Activated CD8-positive, alpha-beta memory T cell treated with anti-CD3 and anti-CD28 coated beads, Interleukin-2, amount 10 ng/mL, durations not matched to agents 7 days and 5 days (primary cell): ENCODE measurements at regions not wholly inside any gene's neighbourhood (a gene's known extent, or its start where the extent isn't known, plus 50 kb on each side); places are given as distances from the start of the nearest gene placed in this dataset.

Source experiments
- ATAC-seq: fragments of 150-1000 bp; cut with Tn5 transposase; one replicate; pipeline ENCODE4 v1.10.0; 2021; ENCODE audit warnings: moderate library complexity
- CTCF ChIA-PET: fragments of 350-600 bp; sonication (Branson Sonifier 250); formaldehyde crosslinking; loops from one replicate; lab custom pipeline; 2021; ENCODE audit warnings: antibody characterized with exemption; lab: Charles Lee
- DNase-seq: peaks from one replicate; pipeline ENCODE4 v3.0.0-alpha.2; 2020
- H3K27ac Mint-ChIP-seq: one replicate; pipeline ENCODE4 v1.8.0; 2021; ENCODE audit warnings: mild to moderate bottlenecking, mixed read lengths
- H3K27me3 Mint-ChIP-seq: one replicate; pipeline ENCODE4 v1.8.0; 2021; ENCODE audit warnings: mixed read lengths
- H3K36me3 Mint-ChIP-seq: one replicate; pipeline ENCODE4 v1.8.0; 2021; ENCODE audit warnings: mild to moderate bottlenecking, mixed read lengths
- H3K4me1 Mint-ChIP-seq: one replicate; pipeline ENCODE4 v1.8.0; 2021; ENCODE audit warnings: mixed read lengths
- H3K4me3 Mint-ChIP-seq: one replicate; pipeline ENCODE4 v1.8.0; 2021; ENCODE audit warnings: mild to moderate bottlenecking, moderate library complexity, mixed read lengths
- H3K9me3 Mint-ChIP-seq: one replicate; pipeline ENCODE4 v1.8.0; 2022; ENCODE audit warnings: low read depth, mixed read lengths

DNA sequence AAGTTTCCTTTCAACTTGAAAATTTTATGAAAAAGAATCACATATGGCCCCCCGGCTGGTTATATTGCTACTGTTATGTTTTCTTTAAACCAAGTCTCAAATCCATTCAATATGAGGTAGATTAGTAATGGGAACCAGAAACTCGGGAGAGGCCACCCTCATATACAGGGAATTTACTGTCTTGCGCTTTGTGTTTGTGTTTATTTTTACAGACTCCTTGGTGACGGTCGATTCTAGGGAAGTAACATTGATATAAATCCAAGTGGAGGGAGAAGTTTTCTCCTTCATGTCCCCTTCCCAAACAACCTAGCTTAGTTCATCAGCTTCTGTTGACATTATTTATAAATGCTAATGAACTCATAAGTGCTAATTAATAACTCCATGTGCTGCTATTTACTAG, 163.5 kb upstream of the LMO4 start:
- DNase-seq = no peak
- CTCF ChIA-PET = no interaction called here
- Mint-ChIP-seq H3K36me3 (no peaks in the 10 kb centered on the region), H3K9me3 (no peaks in the 10 kb centered on the region), H3K4me3 (no peak overlapping the region), H3K27me3 (peaks cover 25% of the 10 kb centered on the region), H3K4me1 (no peaks in the 10 kb centered on the region), H3K27ac (no peak overlapping the region)
- no peak for ATAC-seq

DNA sequence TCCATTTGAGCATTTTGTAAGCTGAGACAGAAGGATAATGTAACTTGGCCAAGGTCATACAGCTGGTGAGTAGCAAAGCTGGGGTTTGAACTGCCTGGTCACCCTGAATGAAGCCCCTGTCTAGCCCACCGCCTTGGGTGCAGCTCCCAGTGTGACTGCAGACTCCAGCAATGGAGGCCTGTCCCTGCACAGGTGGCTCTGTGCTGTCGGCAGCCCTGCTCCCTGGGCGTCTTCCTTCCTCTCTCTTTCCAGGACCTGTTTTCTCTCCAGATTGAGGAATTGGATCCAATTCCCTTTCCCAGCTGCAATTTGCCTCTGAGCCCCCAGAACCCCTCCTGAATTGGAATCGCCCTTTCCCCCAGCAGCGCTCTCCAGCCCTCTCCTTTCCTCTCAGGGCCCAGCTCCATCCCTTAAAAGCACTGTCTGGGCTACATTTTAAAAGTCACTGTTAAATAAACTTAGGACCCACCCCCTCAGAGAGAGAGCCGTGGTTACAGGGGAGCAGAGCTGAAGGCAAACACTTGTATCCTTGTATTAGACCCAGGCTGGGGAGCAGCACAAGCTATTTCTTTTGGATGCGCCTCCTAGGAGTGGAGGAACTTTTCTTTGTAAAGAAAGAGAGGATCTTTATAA, 161.4 kb upstream of the LMO4 start:
- no peaks in the 10 kb centered on the region for H3K4me1 Mint-ChIP-seq
- CTCF ChIA-PET = no interaction called here
- H3K27ac Mint-ChIP-seq = no peak overlapping the region
- H3K4me3 Mint-ChIP-seq = no peak overlapping the region
- ATAC-seq = no peak
- H3K36me3 Mint-ChIP-seq = no peaks in the 10 kb centered on the region
- no peak for DNase-seq
- H3K9me3 Mint-ChIP-seq = no peaks in the 10 kb centered on the region
- peaks cover 33% of the 10 kb centered on the region for H3K27me3 Mint-ChIP-seq

DNA sequence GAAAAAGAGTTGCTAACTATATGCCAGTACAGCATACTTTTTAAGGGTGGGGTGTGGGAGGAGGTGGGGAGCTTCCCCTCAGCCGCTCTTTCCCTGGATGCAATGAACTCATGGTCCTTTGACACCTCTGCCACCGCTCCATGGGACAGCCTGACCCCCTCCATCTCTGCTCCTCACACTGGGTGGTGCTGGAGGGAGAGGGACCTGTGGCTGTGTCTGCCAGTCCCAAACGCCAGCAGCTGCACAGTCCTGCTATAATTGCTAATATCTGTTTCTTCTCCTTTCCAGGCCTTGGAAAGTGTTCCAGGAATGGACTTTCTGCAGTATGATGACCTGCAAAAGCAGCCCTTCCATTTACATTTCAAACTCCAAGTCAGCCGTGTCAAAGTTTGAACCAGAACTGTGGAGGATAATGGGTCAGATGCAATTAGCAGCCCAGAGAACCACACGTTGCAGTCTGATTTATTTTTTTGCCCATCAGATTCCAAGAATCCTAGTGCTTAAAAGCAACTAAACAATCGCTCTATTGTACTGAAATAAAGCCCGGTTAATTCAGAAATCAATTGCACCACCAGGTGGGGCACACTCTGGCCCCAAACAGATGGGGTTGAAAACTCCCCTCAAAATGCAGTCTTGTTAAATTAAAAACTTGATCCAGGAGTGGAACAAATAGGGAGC, 160.7 kb upstream of the LMO4 start:
- CTCF ChIA-PET = no interaction called here
- Mint-ChIP-seq H3K4me3 (no peak overlapping the region), H3K36me3 (no peaks in the 10 kb centered on the region), H3K4me1 (no peaks in the 10 kb centered on the region), H3K27me3 (peaks cover 35% of the 10 kb centered on the region), H3K9me3 (no peaks in the 10 kb centered on the region), H3K27ac (no peak overlapping the region)
- ATAC-seq (no peak), DNase-seq (no peak)

DNA sequence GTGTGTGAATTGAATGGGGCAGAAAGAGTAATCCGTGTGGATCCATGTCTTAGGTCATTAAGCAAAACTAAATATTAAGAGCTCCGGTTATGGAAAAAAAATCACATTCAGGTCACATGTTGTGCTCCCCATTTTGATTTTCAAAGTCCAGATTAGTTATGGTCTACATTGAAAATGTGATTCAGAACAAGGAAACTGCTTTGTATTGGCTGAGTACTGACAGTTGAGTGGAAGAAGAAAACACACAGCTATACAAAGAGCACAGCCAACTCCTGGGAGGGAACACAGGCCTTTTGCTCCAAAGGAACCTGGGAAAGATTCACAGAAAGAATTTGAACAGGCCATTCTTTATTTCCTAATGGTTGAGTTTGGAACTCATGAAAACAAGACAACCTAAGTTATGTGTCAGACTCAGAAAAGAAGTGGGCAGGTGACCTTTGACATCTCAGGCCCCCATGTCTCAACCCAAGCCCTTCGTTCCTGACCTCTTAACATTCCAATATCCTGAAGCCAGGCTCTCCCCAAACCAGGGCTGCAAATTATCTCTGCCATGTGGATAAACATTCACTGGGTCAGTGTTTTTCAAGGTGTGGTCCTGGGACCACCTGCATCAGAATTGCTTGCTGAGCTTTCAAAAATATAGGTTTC, 159.3 kb upstream of the LMO4 start:
- H3K36me3 Mint-ChIP-seq = no peaks in the 10 kb centered on the region
- no peaks in the 10 kb centered on the region for H3K9me3 Mint-ChIP-seq
- no peak for DNase-seq
- H3K27ac Mint-ChIP-seq = no peak overlapping the region
- H3K4me3 Mint-ChIP-seq = no peak overlapping the region
- peaks cover 37% of the 10 kb centered on the region for H3K27me3 Mint-ChIP-seq
- ATAC-seq = no peak
- no peaks in the 10 kb centered on the region for H3K4me1 Mint-ChIP-seq
- CTCF ChIA-PET = no interaction called here

DNA sequence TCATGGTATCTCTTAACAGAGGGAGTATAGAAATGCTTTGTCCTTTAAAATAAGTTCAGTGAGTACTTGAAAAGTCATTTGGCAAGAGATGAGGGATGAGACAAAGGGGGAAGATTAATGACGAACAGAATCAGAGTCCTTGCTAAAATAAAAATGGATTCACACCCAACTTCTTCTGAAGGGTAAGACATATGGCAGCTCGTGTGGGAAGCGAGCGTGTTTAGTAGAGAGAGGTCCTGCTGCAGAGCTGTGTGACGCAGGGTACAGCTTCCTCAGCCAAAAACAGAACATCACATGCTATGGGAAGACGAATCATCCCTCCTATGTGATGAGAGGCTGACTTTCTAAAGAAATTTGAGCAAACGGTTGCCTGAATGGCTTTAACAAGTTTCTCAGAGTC, 158.5 kb upstream of the LMO4 start:
- Mint-ChIP-seq H3K36me3 (no peaks in the 10 kb centered on the region), H3K27ac (no peak overlapping the region), H3K27me3 (peaks cover 39% of the 10 kb centered on the region), H3K9me3 (no peaks in the 10 kb centered on the region), H3K4me1 (no peaks in the 10 kb centered on the region), H3K4me3 (no peak overlapping the region)
- DNase-seq = no peak
- no peak for ATAC-seq
- CTCF ChIA-PET = no interaction called here

- Mint-ChIP-seq H3K4me1 (no peaks in the 10 kb centered on the region), H3K36me3 (no peaks in the 10 kb centered on the region), H3K4me3 (no peak overlapping the region), H3K27me3 (peaks cover 37% of the 10 kb centered on the region), H3K9me3 (no peaks in the 10 kb centered on the region), H3K27ac (no peak overlapping the region)
- ATAC-seq (no peak), DNase-seq (no peak)
- CTCF ChIA-PET = no interaction called here
Observed at GRCh38 chr1:87170931-87171598, 157.6 kb upstream of the LMO4 start.

DNA sequence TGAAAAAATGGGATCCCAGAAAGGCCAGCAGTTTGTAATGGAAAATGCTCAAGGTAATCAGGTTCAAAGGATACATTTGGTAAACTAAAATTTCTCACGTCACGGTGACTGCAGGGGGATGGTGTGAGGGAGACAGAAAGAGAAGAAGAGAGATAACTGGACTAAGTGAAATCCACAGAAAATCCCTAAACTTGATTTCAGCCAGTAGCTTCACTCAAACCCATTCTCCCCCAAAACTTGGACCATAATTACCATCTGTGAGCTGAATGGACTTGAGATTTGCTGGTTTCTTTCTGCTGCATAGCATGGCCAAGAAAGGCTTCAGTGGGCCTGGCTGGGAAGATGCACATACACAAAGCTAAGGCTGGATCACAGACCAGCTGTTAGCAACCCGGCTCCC, 155.4 kb upstream of the LMO4 start:
- CTCF ChIA-PET = no interaction called here
- H3K4me1 Mint-ChIP-seq = no peaks in the 10 kb centered on the region
- H3K36me3 Mint-ChIP-seq = no peaks in the 10 kb centered on the region
- no peaks in the 10 kb centered on the region for H3K9me3 Mint-ChIP-seq
- peaks cover 31% of the 10 kb centered on the region for H3K27me3 Mint-ChIP-seq
- DNase-seq = no peak
- no peak for ATAC-seq
- no peak overlapping the region for H3K4me3 Mint-ChIP-seq
- H3K27ac Mint-ChIP-seq = no peak overlapping the region

DNA sequence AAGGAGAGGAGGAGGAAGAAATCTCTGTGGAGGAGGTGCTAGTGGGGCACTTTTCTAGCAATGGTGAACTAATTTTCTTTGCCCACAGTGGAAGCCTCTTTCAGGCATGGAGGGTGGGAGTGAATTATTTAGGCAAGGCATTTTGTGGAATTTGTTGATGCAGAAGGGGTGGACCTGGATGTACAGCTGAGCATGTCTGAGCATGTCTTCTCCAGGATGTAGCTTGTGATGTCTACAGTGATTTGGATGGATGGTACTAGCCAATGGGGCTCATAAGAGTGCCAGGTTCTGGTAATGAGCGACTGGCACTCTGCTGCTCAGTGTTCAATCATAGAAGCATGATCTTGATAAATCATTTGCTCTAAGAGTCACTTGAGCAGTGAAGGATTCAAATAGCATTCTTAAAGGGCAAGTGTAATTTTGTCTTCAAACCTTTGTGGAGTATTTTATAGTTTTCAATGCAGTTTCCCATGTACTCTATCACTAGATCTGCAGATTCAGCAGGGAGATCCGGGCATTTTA, 153.9 kb upstream of the LMO4 start:
- no peak for ATAC-seq
- Mint-ChIP-seq H3K36me3 (no peaks in the 10 kb centered on the region), H3K4me1 (no peaks in the 10 kb centered on the region), H3K27ac (no peak overlapping the region), H3K9me3 (no peaks in the 10 kb centered on the region), H3K27me3 (peaks cover 33% of the 10 kb centered on the region), H3K4me3 (no peak overlapping the region)
- DNase-seq = no peak
- CTCF ChIA-PET = no interaction called here

GRCh38 chr1:87176087-87176486, 152.6 kb upstream of the LMO4 start:
- Mint-ChIP-seq H3K27me3 (peaks cover 28% of the 10 kb centered on the region), H3K9me3 (no peaks in the 10 kb centered on the region), H3K4me1 (no peaks in the 10 kb centered on the region), H3K27ac (no peak overlapping the region), H3K4me3 (no peak overlapping the region), H3K36me3 (no peaks in the 10 kb centered on the region)
- no peak for DNase-seq
- CTCF ChIA-PET = no interaction called here
- ATAC-seq = no peak

DNA sequence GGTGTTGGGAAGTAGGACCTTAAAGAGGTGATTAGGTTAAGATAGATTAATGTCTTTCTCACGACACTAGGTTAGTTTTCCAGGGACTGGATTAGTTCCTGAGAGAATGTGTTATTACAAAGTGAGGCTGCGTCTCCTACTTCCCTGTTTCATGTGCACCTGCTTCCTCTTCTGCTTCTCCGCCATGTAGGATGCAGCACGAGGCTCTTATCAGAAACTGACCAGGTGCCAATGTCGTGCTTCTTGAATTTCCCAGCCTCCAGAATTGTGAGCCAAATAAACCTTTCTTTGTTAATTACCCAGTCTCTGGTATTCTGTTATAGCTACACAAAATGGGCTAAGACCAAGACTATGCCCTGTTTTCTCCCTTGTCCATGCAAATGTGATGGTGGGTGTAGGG, 152.2 kb upstream of the LMO4 start:
- Mint-ChIP-seq H3K36me3 (no peaks in the 10 kb centered on the region), H3K4me1 (no peaks in the 10 kb centered on the region), H3K9me3 (no peaks in the 10 kb centered on the region)

DNA sequence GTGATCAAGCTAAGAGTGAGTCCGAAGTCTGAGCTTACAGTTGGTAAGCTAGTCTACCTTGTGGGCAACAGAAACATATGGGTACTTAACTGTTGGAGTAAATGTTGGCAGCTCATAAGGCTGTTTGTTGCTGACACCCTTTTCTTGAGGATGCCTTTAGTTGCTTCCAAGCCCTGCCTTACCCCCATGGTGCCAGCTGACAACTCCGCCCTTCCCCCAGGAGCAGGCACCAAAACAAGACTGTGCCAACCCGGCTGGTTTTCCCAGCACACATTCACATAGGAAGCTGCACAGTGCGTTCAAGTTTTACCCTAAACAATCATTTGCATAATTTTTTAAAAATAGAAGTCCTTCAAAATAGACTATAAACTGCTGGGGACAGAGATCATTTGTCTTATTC, 150.2 kb upstream of the LMO4 start:
- no peak for ATAC-seq
- H3K9me3 Mint-ChIP-seq = no peaks in the 10 kb centered on the region
- CTCF ChIA-PET = no interaction called here
- H3K36me3 Mint-ChIP-seq = no peaks in the 10 kb centered on the region
- peaks cover 22% of the 10 kb centered on the region for H3K27me3 Mint-ChIP-seq
- H3K4me3 Mint-ChIP-seq = no peak overlapping the region
- DNase-seq = no peak
- no peaks in the 10 kb centered on the region for H3K4me1 Mint-ChIP-seq
- no peak overlapping the region for H3K27ac Mint-ChIP-seq

More for the DNA sequence above, 152.2 kb upstream of the LMO4 start:
- H3K27ac Mint-ChIP-seq = no peak overlapping the region
- peaks cover 28% of the 10 kb centered on the region for H3K27me3 Mint-ChIP-seq
- CTCF ChIA-PET = no interaction called here
- DNase-seq (no peak), ATAC-seq (no peak)
- H3K4me3 Mint-ChIP-seq = no peak overlapping the region

- DNase-seq = no peak
- Mint-ChIP-seq H3K36me3 (no peaks in the 10 kb centered on the region), H3K27me3 (peaks cover 26% of the 10 kb centered on the region), H3K4me3 (no peak overlapping the region), H3K27ac (no peak overlapping the region), H3K9me3 (no peaks in the 10 kb centered on the region), H3K4me1 (no peaks in the 10 kb centered on the region)
- CTCF ChIA-PET = no interaction called here
- no peak for ATAC-seq
Observed at GRCh38 chr1:87179076-87179810, 149.4 kb upstream of the LMO4 start.

DNA sequence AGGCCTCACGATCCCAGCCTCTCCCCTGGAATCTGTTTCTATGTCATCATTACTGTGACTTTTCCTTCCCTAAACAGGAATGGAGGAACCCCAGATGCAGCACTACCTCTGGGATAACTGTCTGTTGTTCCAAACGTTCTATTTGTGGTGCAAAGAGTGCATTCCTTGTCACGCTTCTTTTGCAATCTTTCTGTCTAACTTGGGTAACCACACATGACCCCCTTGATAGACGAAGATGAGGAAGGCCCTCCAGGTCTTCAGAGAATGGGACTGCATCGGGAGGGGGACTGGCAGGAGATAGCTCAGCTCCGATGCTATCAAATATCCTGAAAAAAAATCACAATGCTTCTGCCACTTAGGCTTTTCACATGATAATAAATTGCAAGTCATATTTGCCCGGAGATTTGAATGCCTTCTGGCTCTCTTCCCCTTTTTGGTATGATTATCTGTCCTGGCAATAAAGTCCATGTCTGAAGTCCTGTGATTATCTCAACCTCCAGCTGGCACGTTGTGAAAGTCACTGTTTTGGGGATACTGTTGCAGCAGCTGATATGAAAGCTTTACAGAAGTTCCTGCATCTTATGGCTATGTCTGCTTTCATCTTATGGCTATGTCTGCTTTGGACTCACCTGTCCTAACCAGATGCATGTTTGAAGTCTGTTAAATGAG, 148.7 kb upstream of the LMO4 start:
- H3K4me1 Mint-ChIP-seq = no peaks in the 10 kb centered on the region
- no peaks in the 10 kb centered on the region for H3K36me3 Mint-ChIP-seq
- ATAC-seq (no peak), DNase-seq (no peak)
- no peaks in the 10 kb centered on the region for H3K9me3 Mint-ChIP-seq
- H3K27ac Mint-ChIP-seq = no peak overlapping the region
- CTCF ChIA-PET = no interaction called here
- peaks cover 26% of the 10 kb centered on the region for H3K27me3 Mint-ChIP-seq
- H3K4me3 Mint-ChIP-seq = no peak overlapping the region
